ENCODE measurements at regions not wholly inside any gene's neighbourhood (a gene's known extent, or its start where the extent isn't known, plus 50 kb on each side); places are given as distances from the start of the nearest gene placed in this dataset.

- DNase-seq (ENCODE audit: low spot score) = no peak
- intact Hi-C loops (cut with DNase I) = no loop called here
Measured at GRCh38 chr20:22383156-22383555, 201.2 kb downstream of the FOXA2 start.

GRCh38 chr20:22382742-22383141 is 201.6 kb downstream of the FOXA2 start:
- DNase-seq (ENCODE audit: low spot score) = no peak
- intact Hi-C loops (cut with DNase I) = no loop called here

GRCh38 chr20:22381812-22382416 is 202.5 kb downstream of the FOXA2 start:
- DNase-seq (ENCODE audit: low spot score) = no peak
- intact Hi-C loops (cut with DNase I) = no loop called here

- intact Hi-C loops (cut with DNase I) = no loop called here
- no peak for DNase-seq (ENCODE audit: low spot score)
Measured at GRCh38 chr20:22379472-22379871, 204.9 kb downstream of the FOXA2 start.

- intact Hi-C loops (cut with DNase I) = no loop called here
- no peak for DNase-seq (ENCODE audit: low spot score)
Measured at GRCh38 chr20:22374678-22375590, 209.4 kb downstream of the FOXA2 start.

- DNase-seq (ENCODE audit: low spot score) = no peak
- intact Hi-C loops (cut with DNase I) = no loop called here
Measured at GRCh38 chr20:22374066-22374465, 210.3 kb downstream of the FOXA2 start.

- intact Hi-C loops (cut with DNase I) = no loop called here
- no peak for DNase-seq (ENCODE audit: low spot score)
Measured at GRCh38 chr20:22373164-22373895, 211.0 kb downstream of the FOXA2 start.

- DNase-seq (ENCODE audit: low spot score) = no peak
- intact Hi-C loops (cut with DNase I) = no loop called here
Measured at GRCh38 chr20:22371843-22372242, 212.5 kb downstream of the FOXA2 start.

GRCh38 chr20:22370137-22370536 is 214.2 kb downstream of the FOXA2 start:
- DNase-seq (ENCODE audit: low spot score) = no peak
- intact Hi-C loops (cut with DNase I) = no loop called here

- no peak for DNase-seq (ENCODE audit: low spot score)
Measured at GRCh38 chr20:22369100-22369499, 215.3 kb downstream of the FOXA2 start.

GRCh38 chr20:22368235-22368634 is 216.1 kb downstream of the FOXA2 start:
- DNase-seq (ENCODE audit: low spot score) = no peak
- intact Hi-C loops (cut with DNase I) = no loop called here

More at GRCh38 chr20:22369100-22369499, 215.3 kb downstream of the FOXA2 start:
- intact Hi-C loops (cut with DNase I) = no loop called here

- intact Hi-C loops (cut with DNase I) = no loop called here
- DNase-seq (ENCODE audit: low spot score) = no peak
Measured at GRCh38 chr20:22366631-22367030, 217.7 kb downstream of the FOXA2 start.

- intact Hi-C loops (cut with DNase I) = no loop called here
- no peak for DNase-seq (ENCODE audit: low spot score)
Measured at GRCh38 chr20:22354647-22355046, 229.7 kb downstream of the FOXA2 start.

- intact Hi-C loops (cut with DNase I) = no loop called here
- no peak for DNase-seq (ENCODE audit: low spot score)
Measured at GRCh38 chr20:22353586-22353985, 230.8 kb downstream of the FOXA2 start.

- no peak for DNase-seq (ENCODE audit: low spot score)
- intact Hi-C loops (cut with DNase I) = no loop called here
Measured at GRCh38 chr20:22352019-22352418, 232.4 kb downstream of the FOXA2 start.

GRCh38 chr20:22350624-22351023 is 233.7 kb downstream of the FOXA2 start:
- DNase-seq (ENCODE audit: low spot score) = no peak
- intact Hi-C loops (cut with DNase I) = no loop called here

GRCh38 chr20:22348010-22348409 is 236.4 kb downstream of the FOXA2 start:
- no peak for DNase-seq (ENCODE audit: low spot score)
- intact Hi-C loops (cut with DNase I) = no loop called here

- DNase-seq (ENCODE audit: low spot score) = no peak
- intact Hi-C loops (cut with DNase I) = no loop called here
Measured at GRCh38 chr20:22346716-22347115, 237.7 kb downstream of the FOXA2 start.

- intact Hi-C loops (cut with DNase I) = no loop called here
- DNase-seq (ENCODE audit: low spot score) = no peak
Measured at GRCh38 chr20:22343612-22344011, 240.8 kb downstream of the FOXA2 start.

- DNase-seq (ENCODE audit: low spot score) = no peak
- intact Hi-C loops (cut with DNase I) = no loop called here
Measured at GRCh38 chr20:22342410-22342809, 242.0 kb downstream of the FOXA2 start.
